Right atrium auricular region (tissue), 2 donors: ENCODE measurements at regions not wholly inside any gene's neighbourhood (a gene's known extent, or its start where the extent isn't known, plus 50 kb on each side); places are given as distances from the start of the nearest gene placed in this dataset.

Source experiments
- DNase-seq: peaks from one replicate; pipeline ENCODE4 v3.0.0-alpha.2; 2019; ENCODE audit warnings: low spot score
- H3K27ac ChIP-seq, 2 donors: fragments of 200-600 bp; sonication (generic); 1 replicate in 1 of 2; 2 replicates in 1 of 2; pipeline ENCODE4 v1.5.1; 2016 to 2019
- H3K27me3 ChIP-seq, 2 donors: fragments of 200-600 bp; sonication (generic); one replicate each; pipeline versions ENCODE4 v1.5.1 to v1.6.0; 2017 to 2019
- H3K36me3 ChIP-seq: fragments of 200-600 bp; sonication (generic); one replicate; pipeline ENCODE4 v1.5.1; 2016
- H3K4me1 ChIP-seq, 2 donors: fragments of 200-600 bp; sonication (generic); one replicate each; pipeline versions ENCODE4 v1.5.1 to v1.6.0; 2017 to 2019
- H3K4me3 ChIP-seq, 2 donors: fragments of 200-600 bp; sonication (generic); 1 replicate in 1 of 2; 2 replicates in 1 of 2; pipeline ENCODE4 v1.5.1; 2017 to 2019; ENCODE audit warnings: mild to moderate bottlenecking in 1 of 2, moderate library complexity in 1 of 2
- H3K9me3 ChIP-seq, 2 donors: fragments of 200-600 bp; sonication (generic); one replicate each; pipeline ENCODE4 v1.5.1; 2019
- TF ChIP-seq, protein P1 (sequence below), 2 donors: fragments of 200-600 bp; sonication (generic); IDR thresholded peaks; one replicate each; pipeline ENCODE4 v1.5.1; 2019; ENCODE audit warnings: antibody characterized with exemption in 2 of 2

DNA sequence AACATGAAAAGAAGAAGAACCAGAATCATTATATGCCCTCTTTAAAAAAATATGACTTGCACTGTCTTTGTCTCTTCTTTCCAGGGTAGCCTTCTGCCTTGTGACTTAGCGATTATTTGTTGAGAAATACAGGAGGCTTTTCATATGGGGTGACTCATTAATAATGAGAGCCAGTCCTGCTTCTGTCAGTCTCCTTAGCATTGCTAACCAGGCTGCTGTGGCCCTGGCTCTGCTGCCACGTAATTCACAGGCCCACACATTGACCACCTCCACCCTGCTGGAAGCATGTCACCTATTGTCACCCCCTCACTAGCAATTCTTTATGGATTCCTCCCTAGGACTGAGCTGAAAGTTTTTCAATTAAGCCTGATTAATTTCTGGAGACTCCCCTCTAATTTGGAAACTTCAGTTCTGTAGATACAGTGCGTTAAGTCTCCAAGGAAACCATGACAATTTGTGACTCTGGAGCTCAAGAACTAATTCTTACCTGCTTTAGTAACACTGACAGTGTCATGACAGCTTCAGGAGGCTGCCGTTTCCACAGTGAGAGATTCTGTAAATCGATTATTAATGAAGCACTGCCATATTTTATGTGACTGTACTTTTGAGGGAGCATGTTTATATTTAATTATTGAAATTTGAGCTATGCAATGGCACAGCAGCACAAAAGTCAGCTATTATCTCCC is 267.9 kb upstream of the SP8 start:
- no peaks in the 10 kb centered on the region for H3K36me3 ChIP-seq
- no peaks in the 10 kb centered on the region for H3K27me3 ChIP-seq
- H3K4me3 ChIP-seq = no peak overlapping the region
- no peak overlapping the region for H3K27ac ChIP-seq
- no peak for DNase-seq
- no peaks in the 10 kb centered on the region for H3K9me3 ChIP-seq
- H3K4me1 ChIP-seq = no peaks in the 10 kb centered on the region
- TF ChIP-seq, protein P1, sequence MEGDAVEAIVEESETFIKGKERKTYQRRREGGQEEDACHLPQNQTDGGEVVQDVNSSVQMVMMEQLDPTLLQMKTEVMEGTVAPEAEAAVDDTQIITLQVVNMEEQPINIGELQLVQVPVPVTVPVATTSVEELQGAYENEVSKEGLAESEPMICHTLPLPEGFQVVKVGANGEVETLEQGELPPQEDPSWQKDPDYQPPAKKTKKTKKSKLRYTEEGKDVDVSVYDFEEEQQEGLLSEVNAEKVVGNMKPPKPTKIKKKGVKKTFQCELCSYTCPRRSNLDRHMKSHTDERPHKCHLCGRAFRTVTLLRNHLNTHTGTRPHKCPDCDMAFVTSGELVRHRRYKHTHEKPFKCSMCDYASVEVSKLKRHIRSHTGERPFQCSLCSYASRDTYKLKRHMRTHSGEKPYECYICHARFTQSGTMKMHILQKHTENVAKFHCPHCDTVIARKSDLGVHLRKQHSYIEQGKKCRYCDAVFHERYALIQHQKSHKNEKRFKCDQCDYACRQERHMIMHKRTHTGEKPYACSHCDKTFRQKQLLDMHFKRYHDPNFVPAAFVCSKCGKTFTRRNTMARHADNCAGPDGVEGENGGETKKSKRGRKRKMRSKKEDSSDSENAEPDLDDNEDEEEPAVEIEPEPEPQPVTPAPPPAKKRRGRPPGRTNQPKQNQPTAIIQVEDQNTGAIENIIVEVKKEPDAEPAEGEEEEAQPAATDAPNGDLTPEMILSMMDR (IDR thresholded peaks at IDR 0.05) = no peak

GRCh38 chr7:21059069-21059468 is 272.4 kb upstream of the SP8 start:
- no peaks in the 10 kb centered on the region for H3K27me3 ChIP-seq
- H3K9me3 ChIP-seq = peaks cover 0 to 4% of the 10 kb centered on the region in 2 donors
- H3K4me1 ChIP-seq = no peaks in the 10 kb centered on the region
- H3K36me3 ChIP-seq = no peaks in the 10 kb centered on the region
- TF ChIP-seq, protein P1 (IDR thresholded peaks at IDR 0.05) = no peak
- no peak overlapping the region for H3K4me3 ChIP-seq
- H3K27ac ChIP-seq = no peak overlapping the region
- DNase-seq = no peak

- Histone ChIP-seq H3K4me3 (no peak overlapping the region), H3K27me3 (no peaks in the 10 kb centered on the region), H3K4me1 (no peaks in the 10 kb centered on the region), H3K27ac (no peak overlapping the region), H3K9me3 (peaks cover 0 to 4% of the 10 kb centered on the region in 2 donors), H3K36me3 (no peaks in the 10 kb centered on the region)
- no peak for DNase-seq
- TF ChIP-seq, protein P1 (IDR thresholded peaks at IDR 0.05) = no peak
Observed at GRCh38 chr7:21063106-21063505, 276.4 kb upstream of the SP8 start.

DNA sequence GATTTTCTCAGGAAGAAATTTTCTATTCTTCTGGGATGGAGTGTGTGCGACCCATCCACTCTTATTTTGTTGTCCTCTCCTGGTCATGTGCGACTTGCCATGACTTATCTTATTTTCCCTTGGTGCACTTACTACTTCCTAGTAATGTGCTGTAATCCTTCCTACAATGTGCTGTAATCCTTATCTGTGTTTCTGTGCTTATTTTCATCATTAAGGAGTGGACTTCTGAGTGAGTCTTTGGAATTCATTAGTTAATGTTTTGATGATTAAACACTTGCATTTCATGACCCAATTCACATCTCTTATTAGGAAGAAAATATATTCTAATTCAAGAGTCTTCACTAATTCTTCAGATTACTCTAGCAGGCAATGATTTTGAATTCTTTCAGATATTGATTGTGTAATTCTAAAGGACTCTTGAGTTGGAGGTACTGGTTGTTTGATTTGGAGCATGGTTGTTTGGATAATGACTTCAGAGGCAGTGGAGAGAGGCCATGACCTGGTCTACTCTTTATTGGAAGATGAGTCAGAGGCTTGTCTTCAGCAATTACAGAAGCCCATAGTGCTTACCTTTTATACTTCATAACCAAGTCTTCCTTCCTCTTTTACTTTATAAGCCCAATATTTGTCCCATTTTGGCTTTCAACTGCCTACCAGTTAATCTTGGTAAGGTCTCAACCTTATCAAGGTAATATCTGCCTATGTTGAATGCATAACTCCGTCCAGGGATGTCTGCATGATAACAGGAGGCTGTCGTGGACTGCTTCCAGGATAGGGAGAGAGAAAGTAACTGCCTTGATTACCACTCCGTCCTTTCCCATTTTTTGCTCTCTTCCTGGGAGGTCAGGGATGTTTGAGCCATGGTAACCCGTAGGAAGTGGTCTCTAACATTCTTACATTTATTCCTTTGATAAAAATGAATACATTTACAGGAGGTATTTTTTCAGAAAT is 278.3 kb upstream of the SP8 start:
- Histone ChIP-seq H3K36me3 (no peaks in the 10 kb centered on the region), H3K4me3 (no peak overlapping the region), H3K9me3 (peaks cover 0 to 4% of the 10 kb centered on the region in 2 donors), H3K27me3 (no peaks in the 10 kb centered on the region), H3K4me1 (no peaks in the 10 kb centered on the region), H3K27ac (no peak overlapping the region)
- TF ChIP-seq, protein P1 (IDR thresholded peaks at IDR 0.05) = no peak
- no peak for DNase-seq

DNA sequence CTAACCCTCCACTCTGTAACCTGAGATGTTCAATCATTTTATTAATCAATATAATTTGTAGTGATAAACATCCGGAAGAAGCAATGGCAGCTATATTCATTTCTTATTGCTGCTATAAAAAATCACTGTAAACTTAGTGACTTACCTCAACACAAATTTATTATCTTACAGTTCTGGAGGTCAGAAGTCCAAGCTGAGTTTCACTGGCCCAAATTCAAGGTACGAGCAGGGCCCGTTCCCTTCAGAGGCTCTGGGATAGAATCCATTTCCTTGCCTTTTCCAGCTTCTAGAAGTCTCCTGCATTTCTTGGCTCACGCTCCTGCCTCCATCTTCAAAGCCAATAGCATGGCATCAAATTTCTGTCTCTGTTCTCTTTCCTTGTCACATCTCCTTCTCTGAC is 279.5 kb upstream of the SP8 start:
- DNase-seq = no peak
- Histone ChIP-seq H3K27ac (no peak overlapping the region), H3K36me3 (no peaks in the 10 kb centered on the region), H3K4me3 (no peak overlapping the region), H3K4me1 (no peaks in the 10 kb centered on the region), H3K27me3 (no peaks in the 10 kb centered on the region), H3K9me3 (peaks cover 0 to 4% of the 10 kb centered on the region in 2 donors)
- TF ChIP-seq, protein P1 (IDR thresholded peaks at IDR 0.05) = no peak
